Activated CD4-positive, alpha-beta T cell treated with anti-CD3 and anti-CD28 coated beads, Interleukin-10, Interleukin-2, amounts not matched to agents 100 ng/mL and 50 ng/mL, durations not matched to agents 16 hours and 8 hours (primary cell): ENCODE measurements at regions not wholly inside any gene's neighbourhood (a gene's known extent, or its start where the extent isn't known, plus 50 kb on each side); places are given as distances from the start of the nearest gene placed in this dataset.
A peak's percentile ranks its signal among the peaks of the same experiment; 100 is the strongest.
"Not testable (repeated sequence)": the region's sequence is repeated elsewhere in the genome, so short reads cannot be mapped to it uniquely, and the experiment has no call there.

Experiments used
- DNase-seq: peaks from one replicate; pipeline ENCODE4 v3.0.0-alpha.2; 2020

DNA sequence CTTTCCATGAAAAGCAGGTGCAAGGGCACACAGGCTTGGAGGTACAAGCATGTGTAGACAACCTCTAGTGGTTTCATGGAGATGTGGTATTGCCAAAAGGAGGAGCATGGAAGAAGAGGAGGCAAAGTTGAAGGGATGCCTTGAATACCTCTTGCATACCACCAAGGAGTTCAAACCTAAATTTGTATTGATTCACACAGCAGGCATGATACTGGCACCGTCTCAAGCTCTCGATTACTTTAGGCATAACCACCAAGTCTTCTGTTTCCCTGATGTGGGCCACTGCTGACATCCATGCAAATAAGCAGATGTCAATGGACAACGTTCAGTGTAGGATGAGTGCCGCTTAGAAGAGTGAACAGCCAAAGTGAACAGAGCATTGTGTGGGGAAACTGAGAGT, 87.1 kb downstream of the SCN11A start:
- DNase-seq: no peak

DNA sequence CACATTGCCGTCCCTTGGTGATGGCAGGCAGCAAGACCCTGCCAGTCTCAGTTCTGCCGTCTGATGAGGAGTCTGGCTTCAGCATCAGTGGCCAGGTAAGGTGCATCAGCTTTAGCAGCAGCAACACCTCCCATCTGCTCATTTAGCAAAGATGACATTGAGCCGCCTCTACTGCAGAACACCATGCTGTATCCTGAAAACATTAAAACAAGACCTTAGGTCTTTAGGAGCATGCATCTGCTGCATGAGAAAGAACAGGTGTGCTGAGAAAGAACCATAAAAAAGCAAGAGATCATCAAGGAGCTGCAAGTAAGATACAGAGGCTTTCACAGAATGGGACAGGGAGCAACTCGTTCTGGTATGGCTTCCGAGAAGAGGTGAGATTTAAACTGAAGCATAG, 87.5 kb downstream of the SCN11A start:
- no peak for DNase-seq

DNA sequence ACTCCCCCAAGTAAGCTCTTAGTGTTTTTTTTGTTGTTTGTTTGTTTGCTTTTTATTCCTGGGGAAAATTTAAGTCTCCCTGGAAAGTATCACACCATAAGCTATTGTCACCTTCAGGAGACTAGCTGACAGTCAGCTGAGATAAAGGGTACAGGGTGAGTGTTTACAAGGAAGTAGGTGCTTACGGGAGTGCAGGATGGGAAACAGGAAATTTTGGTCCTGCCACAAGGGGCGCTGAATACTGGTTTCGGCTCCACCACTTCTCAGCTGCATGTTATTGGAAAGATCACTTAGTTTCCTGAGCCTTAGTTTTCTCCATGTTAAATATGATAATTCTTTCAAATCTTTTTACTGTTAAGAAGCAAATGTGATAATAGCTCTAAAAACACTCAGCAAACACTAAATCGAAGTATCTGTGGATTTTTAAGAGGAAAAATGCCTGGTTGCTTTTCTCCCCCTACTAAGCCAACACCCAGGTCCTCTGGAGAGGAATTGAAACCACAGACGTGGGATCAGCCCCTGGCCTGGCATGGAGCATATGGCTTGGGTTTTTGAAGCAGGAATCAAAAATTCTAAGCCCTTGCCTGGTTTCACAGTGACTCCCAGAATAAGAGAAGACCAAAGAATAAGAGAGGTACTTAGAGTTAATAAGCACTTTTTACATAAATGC, 90.7 kb downstream of the SCN11A start:
- peak; percentile 29 for DNase-seq

DNA sequence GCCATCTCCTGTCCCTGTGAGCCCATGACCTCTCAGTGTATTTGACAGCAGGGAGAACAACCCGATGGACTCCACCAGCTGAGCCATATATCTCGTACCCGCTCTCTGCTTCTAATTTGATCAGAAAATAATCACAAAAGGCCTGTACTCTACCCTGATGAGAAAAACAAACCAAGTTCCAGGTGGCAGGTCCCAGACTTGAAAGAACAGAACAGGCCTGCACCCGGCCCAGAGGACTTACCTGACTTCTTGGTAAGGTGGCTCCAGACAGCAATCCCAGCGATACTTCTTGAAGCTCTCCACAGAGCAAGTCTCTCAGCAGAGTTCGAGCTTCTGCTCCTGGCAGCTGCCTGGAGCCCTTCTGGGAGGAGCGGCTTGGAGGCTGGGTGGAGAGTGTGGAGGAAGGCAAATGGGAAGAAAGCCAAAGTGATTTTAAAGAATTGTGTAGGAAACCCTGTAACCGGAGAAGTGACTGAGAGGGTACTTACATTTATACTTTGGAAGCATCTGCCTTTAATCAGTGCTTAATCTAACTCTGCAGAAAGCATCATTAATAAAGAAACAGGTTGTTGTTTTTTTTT, 91.6 kb downstream of the SCN11A start:
- DNase-seq: no peak

DNA sequence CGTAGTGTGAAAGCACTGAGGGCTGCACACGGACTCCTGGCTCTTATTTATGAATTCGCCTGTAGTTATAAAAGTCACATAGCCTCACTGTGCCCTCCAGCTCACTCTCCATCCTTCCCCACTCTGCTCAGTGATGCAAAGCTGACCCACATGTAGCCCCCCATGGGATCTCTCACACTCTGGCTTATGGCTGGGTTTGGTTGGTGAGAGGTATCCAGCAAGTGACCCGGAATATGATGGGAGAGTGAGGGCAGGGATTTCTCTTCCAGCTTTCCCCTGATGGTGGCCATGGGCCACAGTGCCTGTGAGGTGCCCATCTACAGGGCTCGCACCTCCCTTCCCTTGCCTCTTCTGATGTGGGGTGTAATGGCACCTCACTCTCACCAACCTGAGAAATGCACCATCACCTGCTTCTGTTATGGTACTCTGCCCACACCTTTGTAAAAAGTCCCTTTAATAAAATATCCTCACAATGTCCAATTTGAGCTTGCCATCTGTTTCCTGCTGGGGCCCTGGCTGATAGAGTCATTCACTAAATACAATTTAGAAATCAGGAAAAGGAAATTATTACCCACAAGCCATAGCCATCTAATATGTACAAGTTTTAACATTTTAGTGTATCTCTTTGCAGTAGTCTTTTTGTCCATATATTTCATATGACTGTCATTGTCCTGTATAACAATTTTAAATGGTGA, 93.6 kb downstream of the SCN11A start:
- DNase-seq: no peak

DNA sequence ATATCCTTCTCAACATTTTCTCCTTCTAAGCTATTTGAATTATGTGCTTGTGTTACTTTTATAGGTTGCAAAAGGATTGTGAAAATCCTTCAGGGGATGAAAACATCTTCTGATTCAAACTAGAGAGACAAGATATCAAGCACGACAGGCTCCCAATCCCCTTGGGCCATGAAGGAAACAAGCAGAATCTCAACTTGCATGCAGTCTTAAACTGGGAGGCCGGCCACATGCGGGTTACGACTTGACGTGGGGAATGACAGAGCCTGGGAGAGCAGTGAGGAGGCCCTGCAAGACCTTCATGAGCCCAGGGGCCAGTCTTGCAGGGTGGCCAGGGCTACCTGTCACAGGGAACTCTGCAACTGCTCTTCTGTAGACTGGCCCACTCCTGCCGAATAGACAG, 94.4 kb downstream of the SCN11A start:
- no peak for DNase-seq

DNA sequence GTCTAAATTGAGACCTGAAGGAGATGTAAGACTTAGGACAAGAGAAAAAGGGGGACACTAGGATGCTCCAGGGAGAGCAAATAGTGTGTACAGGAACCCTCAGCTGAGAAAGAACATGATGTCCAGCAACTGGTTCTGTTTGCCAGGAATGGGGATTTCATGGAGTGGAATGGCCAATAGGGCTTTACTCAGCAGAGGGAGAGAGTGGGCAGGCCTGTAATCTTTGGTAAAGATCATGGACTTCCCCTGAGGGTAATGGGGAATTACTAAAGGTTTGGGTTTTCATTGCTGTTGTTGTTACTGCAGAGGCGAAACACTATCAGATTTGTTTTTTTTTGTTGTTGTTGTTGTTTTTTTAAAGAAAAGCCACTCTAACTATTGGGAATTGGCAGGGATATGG, 99.0 kb downstream of the SCN11A start:
- DNase-seq: no peak

DNA sequence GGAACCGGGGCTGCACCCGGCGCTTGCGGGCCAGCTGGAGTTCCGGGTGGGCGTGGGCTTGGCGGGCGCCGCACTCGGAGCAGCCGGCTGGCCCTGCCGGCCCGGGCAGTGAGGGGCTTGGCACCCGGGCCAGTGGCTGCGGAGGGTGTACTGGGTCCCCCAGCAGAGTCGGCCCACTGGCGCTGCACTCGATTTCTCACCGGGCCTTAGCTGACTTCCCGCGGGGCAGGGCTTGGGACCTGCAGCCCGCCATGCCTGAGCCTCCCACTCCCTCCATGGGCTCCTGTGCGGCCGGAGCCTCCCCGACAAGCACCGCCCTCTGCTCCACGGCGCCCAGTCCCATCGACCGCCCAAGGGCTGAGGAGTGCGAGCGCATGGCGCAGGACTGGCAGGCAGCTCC, 100.6 kb downstream of the SCN11A start:
- not testable (repeated sequence) for DNase-seq

DNA sequence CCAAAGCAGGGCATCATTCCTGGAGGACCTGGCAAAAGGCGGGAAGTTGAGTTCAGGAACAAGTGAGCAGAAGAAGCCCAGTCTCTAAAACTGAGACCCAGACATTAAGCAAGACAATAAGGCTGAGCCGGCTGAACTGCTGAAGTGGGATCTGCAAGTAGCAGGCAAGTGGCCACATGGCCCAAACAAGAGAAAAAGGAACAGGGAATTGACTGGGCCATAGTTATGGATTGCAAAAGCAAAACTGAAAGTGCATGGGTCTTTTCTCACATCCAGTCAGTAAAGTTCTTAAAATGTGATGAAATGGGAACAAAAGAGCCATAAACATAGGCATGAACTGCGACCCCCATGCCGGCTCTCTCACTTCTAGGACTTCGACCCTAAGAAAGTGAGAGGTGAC, 101.2 kb downstream of the SCN11A start:
- DNase-seq: no peak

DNA sequence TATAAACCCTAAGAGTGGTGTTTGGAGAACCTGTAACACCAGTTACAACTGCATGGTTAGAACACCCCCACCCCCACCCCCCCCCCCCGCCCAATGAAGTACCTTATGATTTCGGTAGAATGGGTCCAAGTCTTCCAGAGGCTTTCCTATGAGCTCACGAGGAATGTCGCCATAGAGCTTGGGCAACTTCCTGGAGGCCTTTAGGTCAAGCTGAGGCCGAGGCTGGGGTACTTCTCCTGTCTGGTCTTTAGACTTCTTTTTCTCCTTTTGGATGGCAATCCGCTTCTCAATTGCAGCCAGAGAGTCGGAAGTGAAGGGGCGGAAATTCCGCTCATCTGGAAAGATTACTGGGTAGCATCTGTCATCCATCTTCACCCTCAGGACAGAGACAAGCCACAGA, 101.8 kb downstream of the SCN11A start:
- no peak for DNase-seq

DNA sequence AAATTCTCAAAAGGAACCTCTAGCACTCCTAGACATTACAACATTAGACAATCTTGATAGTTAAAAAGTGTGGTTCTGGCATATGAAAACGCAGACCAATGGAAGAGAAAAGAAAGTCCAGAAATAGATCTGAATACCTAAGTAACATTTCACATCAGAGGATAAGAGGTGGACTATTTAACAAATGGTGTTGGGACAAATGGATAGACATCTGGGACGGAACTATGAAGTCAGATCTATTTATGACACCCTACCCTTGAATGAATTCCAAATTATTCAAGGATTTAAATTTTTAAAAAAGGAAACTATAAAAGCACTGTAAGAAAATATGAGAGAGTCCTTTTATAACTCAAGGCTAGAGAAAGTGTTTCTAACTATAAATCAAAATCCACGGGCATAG, 111.3 kb downstream of the SCN11A start:
- no peak for DNase-seq

DNA sequence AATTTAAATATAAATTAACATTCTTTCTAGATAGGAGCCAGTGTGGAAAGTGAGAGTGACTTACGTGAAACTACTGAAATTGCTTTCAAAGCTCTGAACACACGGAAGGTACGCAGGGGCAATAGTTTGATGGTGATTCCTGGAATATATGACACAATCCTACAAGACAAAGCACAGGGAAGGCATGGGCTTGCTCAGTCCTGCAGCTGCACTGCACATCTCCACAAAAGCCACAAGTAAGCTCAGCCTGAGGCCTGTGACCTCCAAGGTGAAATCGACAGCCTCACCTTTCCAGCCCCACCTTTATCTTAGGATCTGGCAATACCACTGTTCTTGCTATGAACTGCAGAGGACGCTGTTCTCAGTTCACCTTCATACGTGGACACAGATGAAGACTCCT, 109.3 kb upstream of the SCN10A start:
- DNase-seq: no peak

DNA sequence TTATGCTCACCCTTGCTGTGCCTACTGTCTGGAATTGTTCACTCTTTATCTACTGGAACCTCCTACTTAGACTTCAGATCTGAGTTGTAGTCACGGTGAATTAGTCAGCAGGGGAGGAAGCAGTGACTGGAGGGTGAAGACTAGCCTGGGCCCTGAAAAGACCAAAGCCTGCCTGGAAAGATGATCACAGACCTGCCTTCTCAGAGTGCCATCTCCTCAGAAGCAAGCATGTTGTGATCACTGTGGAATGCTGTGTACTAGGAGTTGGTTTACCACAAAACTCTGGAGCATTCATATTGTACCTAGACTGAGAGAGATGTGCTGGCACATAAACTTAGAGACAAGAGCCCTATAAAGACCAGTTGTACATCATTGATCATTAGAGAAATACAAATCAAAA, 100.7 kb upstream of the SCN10A start:
- no peak for DNase-seq

DNA sequence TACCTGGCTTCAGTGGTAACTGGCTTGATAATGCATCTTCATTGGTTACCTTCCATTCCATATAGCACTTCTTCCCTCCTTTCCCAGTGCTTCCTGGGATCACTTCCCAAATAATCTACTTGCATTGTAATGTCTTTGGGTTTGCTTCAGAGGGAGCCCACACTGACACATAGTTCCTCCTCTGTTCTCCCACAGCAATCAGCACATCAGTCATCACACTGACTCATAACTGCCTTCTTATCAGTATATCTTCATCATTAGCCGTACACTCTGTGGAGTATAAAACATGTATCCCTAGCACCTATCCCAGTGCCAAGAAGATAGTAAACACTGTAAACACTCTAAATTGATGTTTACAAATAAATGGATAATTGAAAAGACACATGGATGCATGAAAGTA, 91.4 kb upstream of the SCN10A start:
- no peak for DNase-seq

DNA sequence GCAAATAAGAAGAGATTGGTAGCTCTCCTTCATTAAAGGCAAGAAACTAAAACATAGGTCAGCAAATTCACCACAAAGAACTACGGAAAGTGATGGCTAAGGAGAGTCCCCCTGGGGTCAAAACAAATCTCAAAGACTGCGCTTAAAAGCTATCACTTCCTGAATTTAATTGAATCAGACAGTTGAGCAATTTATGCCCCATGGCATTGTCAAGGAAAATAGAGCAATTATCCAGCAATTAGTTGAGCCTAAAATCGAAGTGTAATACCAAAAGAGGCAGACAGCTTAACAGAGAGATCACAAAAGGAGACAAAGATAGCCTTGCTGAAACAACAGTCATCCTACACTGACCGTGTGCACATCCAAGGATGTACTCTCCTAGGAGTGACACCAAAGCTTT, 74.4 kb upstream of the SCN10A start:
- DNase-seq: no peak

DNA sequence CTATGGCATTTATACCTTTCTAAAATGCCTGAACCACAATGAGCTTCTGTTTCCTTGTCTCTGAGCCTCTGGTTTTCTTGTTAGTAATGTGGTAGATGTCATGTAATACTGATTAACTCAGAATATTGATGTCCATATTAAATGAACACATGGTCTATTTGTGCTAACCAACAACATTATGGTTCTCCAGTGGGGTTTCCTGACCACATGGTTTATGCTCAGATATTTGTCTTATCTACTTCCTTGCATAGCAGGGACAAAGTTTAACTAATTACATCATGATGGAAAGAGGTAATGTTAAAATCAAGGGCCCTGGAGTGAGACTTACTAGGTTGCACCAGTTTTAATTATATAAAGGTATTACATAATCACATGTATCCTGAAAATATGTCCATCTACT, 62.6 kb upstream of the SCN10A start:
- DNase-seq: no peak
